ENCODE measurements at regions not wholly inside any gene's neighbourhood (a gene's known extent, or its start where the extent isn't known, plus 50 kb on each side); places are given as distances from the start of the nearest gene placed in this dataset.

- H3K36me3 ChIP-seq (replicated peaks in 1 of 2; ENCODE audit: insufficient read depth in 1 of 2, low read depth in 2 of 2) = no peaks in the 10 kb centered on the region
- H3K4me3 ChIP-seq = no peak overlapping the region
- H3K27ac ChIP-seq = no peak overlapping the region
- ATAC-seq (no peak), DNase-seq (no peak)
- 75 to 77% methylated on average over 16 to 18 of the region's 18 CpGs for WGBS, 2 donors
- intact Hi-C loops (cut with DNase I) = no loop called here
- no peaks in the 10 kb centered on the region for H3K9me3 ChIP-seq
- no peaks in the 10 kb centered on the region for H3K4me1 ChIP-seq
- TF ChIP-seq CTCF (IDR thresholded peaks at IDR 0.05) = no peak
- no peak for TF ChIP-seq POLR2A (IDR thresholded peaks at IDR 0.05)
- H3K27me3 ChIP-seq = no peaks in the 10 kb centered on the region
These were observed 69.4 kb upstream of the MYT1L start for GRCh38 chr2:2400286-2401038.

- Histone ChIP-seq H3K36me3 (replicated peaks in 1 of 2; ENCODE audit: insufficient read depth in 1 of 2, low read depth in 2 of 2) (no peaks in the 10 kb centered on the region), H3K4me1 (no peaks in the 10 kb centered on the region), H3K27me3 (no peaks in the 10 kb centered on the region), H3K27ac (no peak overlapping the region), H3K4me3 (no peak overlapping the region), H3K9me3 (no peaks in the 10 kb centered on the region)
- intact Hi-C loops (cut with DNase I) = no loop called here
- TF ChIP-seq CTCF (IDR thresholded peaks at IDR 0.05) = no peak
- TF ChIP-seq POLR2A (IDR thresholded peaks at IDR 0.05) = no peak
- DNase-seq = no peak
- WGBS, 2 donors = 65 to 84% methylated on average over 8 of the region's 8 CpGs
- no peak for ATAC-seq
These were observed 68.3 kb upstream of the MYT1L start for GRCh38 chr2:2399396-2399795.

GRCh38 chr2:2392332-2392731 is 61.3 kb upstream of the MYT1L start:
- ATAC-seq (no peak), DNase-seq (no peak)
- Histone ChIP-seq H3K4me1 (no peaks in the 10 kb centered on the region), H3K27me3 (no peaks in the 10 kb centered on the region), H3K27ac (no peak overlapping the region), H3K4me3 (no peak overlapping the region), H3K36me3 (replicated peaks in 1 of 2; ENCODE audit: insufficient read depth in 1 of 2, low read depth in 2 of 2) (no peaks in the 10 kb centered on the region), H3K9me3 (no peaks in the 10 kb centered on the region)
- 66 to 69% methylated on average over 2 of the region's 2 CpGs for WGBS, 2 donors
- intact Hi-C loops (cut with DNase I) = no loop called here
- TF ChIP-seq POLR2A (IDR thresholded peaks at IDR 0.05) = no peak
- TF ChIP-seq CTCF (IDR thresholded peaks at IDR 0.05) = no peak

GRCh38 chr2:2389215-2389614 is 58.1 kb upstream of the MYT1L start:
- intact Hi-C loops (cut with DNase I) = no loop called here
- Histone ChIP-seq H3K4me1 (no peaks in the 10 kb centered on the region), H3K4me3 (no peak overlapping the region), H3K9me3 (no peaks in the 10 kb centered on the region), H3K27me3 (no peaks in the 10 kb centered on the region), H3K27ac (no peak overlapping the region), H3K36me3 (replicated peaks in 1 of 2; ENCODE audit: insufficient read depth in 1 of 2, low read depth in 2 of 2) (no peaks in the 10 kb centered on the region)
- TF ChIP-seq POLR2A (IDR thresholded peaks at IDR 0.05) (no peak), CTCF (IDR thresholded peaks at IDR 0.05) (no peak)
- no peak for ATAC-seq
- no peak for DNase-seq

All from body of pancreas (tissue), 4 donors.